ENCODE measurements at regions not wholly inside any gene's neighbourhood (a gene's known extent, or its start where the extent isn't known, plus 50 kb on each side); places are given as distances from the start of the nearest gene placed in this dataset.

DNA sequence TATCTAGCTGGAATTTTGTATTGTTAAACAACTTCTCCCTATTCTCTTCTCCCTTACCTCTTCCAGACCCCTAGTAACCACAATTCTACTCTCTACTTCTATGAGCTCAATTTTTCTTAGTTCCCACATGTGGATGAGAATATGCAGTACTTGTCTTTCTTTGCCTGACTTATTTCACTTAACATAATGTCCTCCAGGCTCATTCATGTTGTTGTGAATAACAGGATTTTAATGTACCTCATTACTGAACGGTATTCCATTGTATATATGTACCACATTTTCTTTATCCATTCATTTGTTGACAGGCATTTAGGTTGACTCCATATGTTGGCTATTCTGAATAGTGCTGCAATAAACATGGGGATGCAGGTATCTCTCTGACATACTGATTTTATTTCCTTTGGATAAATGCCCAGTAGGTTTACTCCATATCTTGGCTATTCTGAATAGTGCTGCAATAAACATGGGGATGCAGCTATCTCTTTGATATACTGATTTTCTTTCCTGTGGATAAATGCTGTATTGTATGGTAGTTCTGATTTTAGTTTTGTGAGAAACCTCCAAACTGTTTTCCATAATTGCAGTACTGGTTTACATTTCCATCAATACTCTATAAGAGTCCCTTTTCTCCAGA lies 116.0 kb upstream of the INHBA start:
- Histone ChIP-seq H3K4me1 (peaks cover 0 to 11% (median 0%) of the 10 kb centered on the region in 6 donors), H3K9me3 (peaks cover 0 to 14% (median 0%) of the 10 kb centered on the region in 8 donors), H3K4me3 (no peak overlapping the region), H3K27me3 (replicated peaks in 1 of 7) (no peaks in the 10 kb centered on the region), H3K27ac (no peak overlapping the region), H3K36me3 (no peaks in the 10 kb centered on the region)
- TF ChIP-seq CTCF (IDR thresholded peaks at IDR 0.05 in 8 of 11, conservative IDR thresholded peaks at IDR 0.05 in 3 of 11), result no peak
- no peak for TF ChIP-seq POLR2AphosphoS5 (IDR thresholded peaks at IDR 0.05)
- TF ChIP-seq POLR2A (IDR thresholded peaks at IDR 0.05), result no peak
- 82 to 90% (median 89%) methylated on average over 1 of the region's 1 CpG for WGBS, 5 donors
- DNase-seq, result no peak
- intact Hi-C loops (cut with DNase I; ENCODE audit: low total_unique reads), result no loop called here

GRCh38 chr7:41817386-41817785 lies 114.5 kb upstream of the INHBA start:
- 65 to 80% (median 72%) methylated on average over 2 of the region's 2 CpGs for WGBS, 5 donors
- Histone ChIP-seq H3K36me3 (no peaks in the 10 kb centered on the region), H3K27me3 (replicated peaks in 1 of 7) (no peaks in the 10 kb centered on the region), H3K4me3 (no peak overlapping the region), H3K27ac (no peak overlapping the region), H3K4me1 (peaks cover 0 to 11% (median 0%) of the 10 kb centered on the region in 6 donors), H3K9me3 (peaks cover 0 to 14% (median 0%) of the 10 kb centered on the region in 8 donors)
- no peak for DNase-seq
- no peak for TF ChIP-seq CTCF (IDR thresholded peaks at IDR 0.05 in 8 of 11, conservative IDR thresholded peaks at IDR 0.05 in 3 of 11)
- no peak for TF ChIP-seq POLR2AphosphoS5 (IDR thresholded peaks at IDR 0.05)
- TF ChIP-seq POLR2A (IDR thresholded peaks at IDR 0.05), result no peak
- intact Hi-C loops (cut with DNase I; ENCODE audit: low total_unique reads), result no loop called here

DNA sequence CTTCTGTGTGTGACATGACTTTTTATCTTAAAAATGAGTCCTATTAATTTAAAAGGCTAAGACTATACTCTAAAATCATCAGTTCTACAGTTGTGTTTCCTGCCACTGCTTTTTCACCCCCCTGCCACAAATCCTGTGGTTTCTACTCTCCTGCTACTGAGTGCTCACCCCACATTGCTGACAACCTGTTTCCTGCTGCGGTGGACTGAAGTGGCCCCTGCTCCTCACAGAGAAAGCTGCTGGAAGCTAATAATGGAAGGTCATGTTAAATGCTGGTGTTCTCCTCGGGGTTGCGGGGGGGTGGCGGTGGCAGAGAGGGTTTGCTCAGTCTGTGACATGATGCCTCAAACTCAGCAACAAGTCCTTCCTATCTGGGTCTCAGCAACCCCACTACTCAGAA lies 113.2 kb upstream of the INHBA start:
- Histone ChIP-seq H3K4me3 (no peak overlapping the region), H3K4me1 (peaks cover 0 to 11% (median 0%) of the 10 kb centered on the region in 6 donors), H3K27me3 (replicated peaks in 1 of 7) (no peaks in the 10 kb centered on the region), H3K9me3 (peaks cover 0 to 14% (median 0%) of the 10 kb centered on the region in 8 donors), H3K36me3 (no peaks in the 10 kb centered on the region), H3K27ac (no peak overlapping the region)
- intact Hi-C loops (cut with DNase I; ENCODE audit: low total_unique reads), result no loop called here
- no peak for TF ChIP-seq POLR2AphosphoS5 (IDR thresholded peaks at IDR 0.05)
- no peak for TF ChIP-seq CTCF (IDR thresholded peaks at IDR 0.05 in 8 of 11, conservative IDR thresholded peaks at IDR 0.05 in 3 of 11)
- no peak for TF ChIP-seq POLR2A (IDR thresholded peaks at IDR 0.05)
- no peak for DNase-seq
- WGBS, 5 donors, result 5 to 21% (median 16%) methylated on average over 4 of the region's 4 CpGs

- 74 to 84% (median 82%) methylated on average over 4 of the region's 4 CpGs for WGBS, 5 donors
- peaks cover 0 to 7% (median 0%) of the 10 kb centered on the region in 8 donors for H3K9me3 ChIP-seq
- intact Hi-C loops (cut with DNase I; ENCODE audit: low total_unique reads), result no loop called here
- no peak overlapping the region for H3K27ac ChIP-seq
- no peak for DNase-seq
- H3K4me1 ChIP-seq, result peaks cover 0 to 11% (median 0%) of the 10 kb centered on the region in 6 donors
- H3K27me3 ChIP-seq (replicated peaks in 1 of 7), result no peaks in the 10 kb centered on the region
- no peak overlapping the region for H3K4me3 ChIP-seq
- TF ChIP-seq POLR2AphosphoS5 (IDR thresholded peaks at IDR 0.05) (no peak), CTCF (IDR thresholded peaks at IDR 0.05 in 8 of 11, conservative IDR thresholded peaks at IDR 0.05 in 3 of 11) (no peak), POLR2A (IDR thresholded peaks at IDR 0.05) (no peak)
- no peaks in the 10 kb centered on the region for H3K36me3 ChIP-seq
Observed at GRCh38 chr7:41814888-41815287, 112.0 kb upstream of the INHBA start.

All from spleen (tissue), 11 donors.